Glomerular endothelial cell (primary cell): ENCODE measurements at regions not wholly inside any gene's neighbourhood (a gene's known extent, or its start where the extent isn't known, plus 50 kb on each side); places are given as distances from the start of the nearest gene placed in this dataset.

Experiments used
- DNase-seq: peaks from one replicate; pipeline ENCODE4 v3.0.0-alpha.2; 2011; ENCODE audit warnings: low read depth, low spot score; ENCODE audit errors: extremely low read depth

DNA sequence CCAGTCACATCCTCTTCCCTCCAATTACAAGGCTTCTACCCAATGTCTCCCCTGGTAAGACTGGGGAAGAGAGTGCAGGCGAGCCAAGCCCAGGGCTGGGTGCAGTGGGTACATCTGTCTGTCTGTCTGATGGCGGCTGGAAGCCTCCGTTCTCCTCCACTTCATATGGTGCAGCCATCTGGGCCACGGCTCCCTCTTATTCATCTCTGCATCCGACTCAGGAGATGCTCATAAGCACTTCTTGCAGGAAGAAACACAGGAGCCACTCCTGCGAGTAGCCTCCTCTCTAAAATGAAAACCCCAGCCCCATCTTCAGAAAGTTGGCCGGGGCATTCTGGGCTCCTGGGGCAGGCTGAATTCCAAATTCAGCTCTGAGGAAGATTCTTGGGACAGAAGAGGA lies 67.5 kb upstream of the SLC6A6 start:
- no peak for DNase-seq

GRCh38 chr3:14335774-14336748 lies 66.3 kb upstream of the SLC6A6 start:
- no peak for DNase-seq

GRCh38 chr3:14336749-14337598 lies 65.4 kb upstream of the SLC6A6 start:
- DNase-seq = no peak

GRCh38 chr3:14337828-14338227 lies 64.6 kb upstream of the SLC6A6 start:
- DNase-seq = no peak

GRCh38 chr3:14338242-14338641 lies 64.2 kb upstream of the SLC6A6 start:
- DNase-seq = no peak

DNA sequence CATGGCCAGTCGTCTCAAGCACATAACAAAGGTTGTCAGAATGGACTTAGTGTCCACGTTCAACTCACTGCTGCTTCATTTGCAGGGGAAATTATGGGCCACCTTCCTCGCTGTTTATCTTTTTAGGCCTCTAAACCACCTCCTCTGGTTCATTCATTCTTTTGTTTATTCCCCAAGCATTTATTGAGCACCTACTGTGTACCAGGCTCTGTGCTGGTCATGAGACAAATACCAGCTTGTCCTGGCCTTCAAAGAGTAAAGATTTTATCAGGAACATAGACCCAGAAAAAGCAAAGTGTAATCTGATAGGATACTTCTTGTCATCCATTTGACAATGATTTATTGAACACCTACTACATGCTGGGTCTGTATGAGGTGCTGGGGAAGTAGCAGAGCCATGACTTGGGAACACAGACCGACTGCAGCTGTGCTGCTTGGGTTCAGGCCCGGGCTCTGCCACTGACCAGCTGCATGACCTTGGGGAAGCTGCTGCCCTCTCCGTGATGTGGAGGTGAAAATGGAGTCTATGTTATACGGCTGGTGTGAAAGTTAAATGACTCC lies 63.4 kb upstream of the SLC6A6 start:
- DNase-seq = no peak

DNA sequence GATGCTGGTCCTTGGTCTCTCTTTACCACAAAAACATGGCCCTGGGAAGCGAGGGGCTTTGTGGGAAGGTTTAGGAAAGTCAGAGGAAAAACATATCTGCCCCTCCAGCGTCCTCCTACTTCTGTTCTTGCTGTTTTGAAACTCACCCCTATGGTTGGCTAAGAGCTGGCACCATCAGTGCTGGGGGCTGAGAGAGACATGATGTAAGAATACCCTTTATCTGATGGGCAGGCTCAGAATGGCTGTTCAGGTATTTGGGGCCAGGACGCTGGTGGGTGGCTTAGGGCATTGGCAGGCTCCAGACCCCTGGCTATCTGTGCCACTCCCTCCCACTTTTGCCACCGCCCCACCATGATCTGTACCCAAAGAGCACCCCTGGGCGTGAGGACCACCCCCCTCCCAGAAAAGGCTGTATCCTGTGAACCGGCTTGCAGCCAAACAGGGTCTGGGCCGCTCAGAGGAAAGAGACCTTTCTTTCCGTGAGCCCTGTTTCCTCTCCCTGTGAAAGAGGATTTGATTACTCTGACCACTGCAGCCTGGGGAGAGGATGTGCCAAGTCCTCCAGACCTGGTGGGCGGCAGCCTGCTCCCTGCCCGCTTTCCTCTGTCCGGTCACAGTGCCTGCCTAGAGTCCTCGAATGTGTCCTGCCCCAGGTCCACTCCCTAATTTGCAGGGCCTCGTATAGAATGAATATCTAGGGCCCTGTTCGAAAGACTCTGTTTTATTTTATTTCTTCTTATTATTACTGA lies 61.3 kb upstream of the SLC6A6 start:
- DNase-seq = no peak

- no peak for DNase-seq
Measured at GRCh38 chr3:14343338-14344112, 58.9 kb upstream of the SLC6A6 start.

GRCh38 chr3:14344351-14344750 lies 58.1 kb upstream of the SLC6A6 start:
- no peak for DNase-seq

DNA sequence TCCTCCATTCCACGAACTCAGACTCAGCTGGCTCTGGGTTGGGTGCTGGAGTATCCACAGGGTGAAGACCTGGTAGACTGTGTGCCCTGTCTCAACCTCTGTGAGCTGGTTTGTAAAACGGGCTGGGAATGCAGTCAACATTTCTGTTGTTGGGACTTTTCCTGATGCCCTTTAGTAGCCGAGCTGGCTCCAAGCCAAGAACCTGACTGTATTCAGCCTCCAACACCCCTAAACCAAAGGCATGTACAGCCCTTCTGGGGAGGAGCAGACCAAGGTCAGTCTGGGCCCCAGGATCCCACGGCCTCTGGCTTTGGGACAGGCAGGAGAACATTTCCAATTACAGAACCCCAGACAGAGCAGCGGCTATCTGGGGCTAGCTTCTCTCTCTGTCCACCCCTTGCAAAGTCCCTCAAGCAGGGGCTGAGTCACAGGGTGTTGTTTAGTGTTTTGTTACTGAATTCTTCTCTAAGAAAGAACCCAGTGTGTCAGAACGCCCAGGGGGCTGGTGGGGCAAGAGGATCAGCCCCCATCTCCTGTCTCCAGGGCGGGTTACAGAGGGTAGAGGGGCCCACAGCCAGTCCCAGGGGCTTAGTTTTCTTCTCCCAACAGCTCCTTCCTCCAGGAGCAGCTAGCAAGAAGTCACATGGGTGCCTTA lies 56.8 kb upstream of the SLC6A6 start:
- DNase-seq = no peak

GRCh38 chr3:14346191-14346590 lies 56.2 kb upstream of the SLC6A6 start:
- DNase-seq = no peak

DNA sequence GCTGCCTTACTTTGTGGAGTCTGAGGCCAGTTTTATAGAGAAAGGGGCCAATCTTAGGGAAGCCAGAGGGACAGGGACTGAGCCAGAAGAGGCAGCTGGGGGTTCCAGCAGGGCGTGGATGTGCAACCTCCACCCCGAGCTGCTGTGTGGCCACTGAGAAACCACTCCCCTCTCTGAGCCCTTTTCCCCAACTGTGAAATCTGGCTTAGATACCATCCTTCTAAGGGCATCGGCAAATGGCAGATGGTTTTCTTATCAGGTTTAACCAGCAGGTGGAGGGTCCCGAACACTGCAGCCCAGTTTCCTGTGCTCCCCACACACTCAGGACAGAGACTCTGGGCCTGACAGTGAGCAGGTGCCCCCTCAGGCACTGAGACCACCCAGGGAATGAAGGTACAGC lies 55.8 kb upstream of the SLC6A6 start:
- DNase-seq = no peak

DNA sequence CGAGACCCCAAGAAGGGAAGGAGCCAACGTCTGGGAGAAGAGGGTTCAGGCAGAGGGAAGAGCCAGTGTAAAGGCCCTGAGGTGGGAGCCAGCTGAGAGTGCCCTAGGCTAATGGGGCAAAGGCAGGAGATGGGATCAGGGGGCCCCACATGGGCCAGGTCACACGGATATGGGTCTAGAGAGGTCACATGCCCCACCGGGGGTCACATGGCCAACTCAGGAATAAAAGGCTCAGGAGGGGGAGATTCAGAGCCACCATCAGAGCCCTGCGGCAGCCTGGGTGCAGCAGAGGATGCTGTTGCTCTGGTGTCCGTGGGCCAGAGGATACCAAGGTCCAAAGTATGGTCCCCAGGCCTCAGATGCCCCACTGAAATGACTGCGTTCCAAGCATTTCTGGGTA lies 55.3 kb upstream of the SLC6A6 start:
- DNase-seq = no peak

GRCh38 chr3:14351617-14352001 lies 50.8 kb upstream of the SLC6A6 start:
- DNase-seq = no peak

- DNase-seq = no peak
Measured at GRCh38 chr3:14352002-14352627, 50.3 kb upstream of the SLC6A6 start.
